ENCODE measurements at regions not wholly inside any gene's neighbourhood (a gene's known extent, or its start where the extent isn't known, plus 50 kb on each side); places are given as distances from the start of the nearest gene placed in this dataset.
"Not testable (repeated sequence)": the region's sequence is repeated elsewhere in the genome, so short reads cannot be mapped to it uniquely, and the experiment has no call there.

- intact Hi-C loops (cut with micrococcal nuclease), result no loop called here
Observed at GRCh38 chr5:154702477-154702876, 52.7 kb upstream of the LARP1 start.

GRCh38 chr5:154701725-154702124 lies 53.5 kb upstream of the LARP1 start:
- intact Hi-C loops (cut with micrococcal nuclease), result not testable (repeated sequence)

- intact Hi-C loops (cut with micrococcal nuclease), result no loop called here
Observed at GRCh38 chr5:154701181-154701580, 54.0 kb upstream of the LARP1 start.

DNA sequence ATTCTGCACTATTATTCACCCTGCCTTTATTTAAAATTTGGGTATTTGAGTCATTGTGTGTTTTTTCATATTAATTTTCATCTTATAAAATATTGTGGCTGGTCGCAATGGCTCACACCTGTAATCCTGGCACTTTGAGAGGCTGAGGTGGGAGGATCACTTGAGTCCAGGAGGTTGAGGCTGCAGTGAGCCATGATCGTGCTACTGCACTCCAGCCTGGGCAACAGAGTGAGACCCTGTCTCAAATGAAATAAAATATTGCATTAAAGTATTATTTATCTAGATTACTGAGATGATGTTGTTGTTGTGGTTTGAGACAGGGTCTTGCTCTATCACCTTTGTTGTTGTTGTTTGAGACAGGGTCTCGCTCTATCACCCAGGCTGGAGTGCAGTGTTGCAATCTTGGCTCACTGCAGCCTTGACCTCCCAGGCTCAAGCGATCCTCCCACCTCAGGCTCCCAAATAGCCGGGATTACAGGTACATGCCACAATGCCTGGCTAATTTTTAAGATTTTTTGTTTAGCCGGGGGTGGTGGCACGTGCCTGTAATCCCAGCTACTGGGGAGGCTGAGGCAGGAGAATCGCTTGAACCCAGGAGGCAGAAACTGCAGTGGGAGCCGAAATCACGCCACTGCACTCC lies 54.8 kb upstream of the LARP1 start:
- intact Hi-C loops (cut with micrococcal nuclease), result not testable (repeated sequence)

GRCh38 chr5:154698763-154699162 lies 56.4 kb upstream of the LARP1 start:
- intact Hi-C loops (cut with micrococcal nuclease), result no loop called here

DNA sequence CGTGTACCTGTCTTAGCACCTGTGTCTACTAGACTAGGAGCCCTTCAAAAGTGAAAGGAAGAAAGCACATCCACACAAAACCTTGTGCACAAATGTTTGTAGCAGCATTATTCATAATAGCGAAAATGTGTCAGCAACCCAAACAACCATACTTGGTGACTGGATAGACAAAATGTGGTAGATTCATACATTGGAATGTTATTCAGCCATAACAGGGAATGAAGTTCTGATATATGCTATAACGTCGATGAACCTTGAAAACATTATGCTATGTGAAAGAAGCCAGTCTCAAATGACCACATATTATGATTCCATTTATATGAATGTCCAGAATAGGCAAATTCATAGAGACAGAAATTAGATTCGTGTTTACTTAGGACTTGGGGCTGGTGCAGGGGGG lies 57.8 kb upstream of the LARP1 start:
- intact Hi-C loops (cut with micrococcal nuclease), result no loop called here

GRCh38 chr5:154696891-154697290 lies 58.3 kb upstream of the LARP1 start:
- intact Hi-C loops (cut with micrococcal nuclease), result no loop called here

DNA sequence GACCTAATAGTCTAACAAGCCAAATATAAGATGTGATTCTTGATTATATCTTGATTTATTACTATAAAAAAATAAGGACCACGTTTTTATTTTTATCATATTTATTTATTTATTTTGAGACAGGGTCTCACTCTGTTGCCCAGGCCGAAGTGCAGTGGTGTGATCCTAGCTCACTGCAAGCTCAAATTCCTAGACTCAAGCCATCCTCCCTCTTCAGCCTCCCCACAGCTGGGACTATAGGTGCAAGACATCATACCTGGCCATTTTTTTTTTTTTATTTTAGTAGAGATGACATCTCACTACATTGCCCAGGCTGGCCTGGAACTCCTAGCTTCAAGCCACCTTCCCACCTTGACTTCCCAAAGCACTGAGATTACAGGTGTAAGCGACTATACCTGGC lies 61.0 kb upstream of the LARP1 start:
- intact Hi-C loops (cut with micrococcal nuclease), result no loop called here

DNA sequence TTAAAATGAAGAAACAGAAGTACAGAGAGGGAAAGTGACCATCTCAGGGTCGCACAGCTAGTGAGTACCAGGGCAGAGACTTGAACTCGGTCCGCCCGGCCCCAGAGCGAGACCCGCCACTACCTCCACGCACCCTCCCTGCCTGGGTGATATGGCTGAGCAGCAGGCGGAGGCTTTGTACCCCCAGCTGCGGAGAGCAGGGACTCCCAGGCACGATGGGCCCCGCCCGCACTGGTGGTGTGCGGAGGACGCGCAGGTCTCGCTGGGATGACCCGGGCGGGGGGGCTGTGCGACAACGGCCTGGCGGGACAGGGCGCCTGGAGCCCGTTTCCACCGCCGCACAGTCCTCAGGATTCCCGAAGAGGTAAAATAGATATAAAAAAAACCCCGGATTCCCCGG lies 64.7 kb upstream of the LARP1 start:
- intact Hi-C loops (cut with micrococcal nuclease), result no loop called here

GRCh38 chr5:154686490-154686889 lies 68.7 kb upstream of the LARP1 start:
- intact Hi-C loops (cut with micrococcal nuclease), result no loop called here

DNA sequence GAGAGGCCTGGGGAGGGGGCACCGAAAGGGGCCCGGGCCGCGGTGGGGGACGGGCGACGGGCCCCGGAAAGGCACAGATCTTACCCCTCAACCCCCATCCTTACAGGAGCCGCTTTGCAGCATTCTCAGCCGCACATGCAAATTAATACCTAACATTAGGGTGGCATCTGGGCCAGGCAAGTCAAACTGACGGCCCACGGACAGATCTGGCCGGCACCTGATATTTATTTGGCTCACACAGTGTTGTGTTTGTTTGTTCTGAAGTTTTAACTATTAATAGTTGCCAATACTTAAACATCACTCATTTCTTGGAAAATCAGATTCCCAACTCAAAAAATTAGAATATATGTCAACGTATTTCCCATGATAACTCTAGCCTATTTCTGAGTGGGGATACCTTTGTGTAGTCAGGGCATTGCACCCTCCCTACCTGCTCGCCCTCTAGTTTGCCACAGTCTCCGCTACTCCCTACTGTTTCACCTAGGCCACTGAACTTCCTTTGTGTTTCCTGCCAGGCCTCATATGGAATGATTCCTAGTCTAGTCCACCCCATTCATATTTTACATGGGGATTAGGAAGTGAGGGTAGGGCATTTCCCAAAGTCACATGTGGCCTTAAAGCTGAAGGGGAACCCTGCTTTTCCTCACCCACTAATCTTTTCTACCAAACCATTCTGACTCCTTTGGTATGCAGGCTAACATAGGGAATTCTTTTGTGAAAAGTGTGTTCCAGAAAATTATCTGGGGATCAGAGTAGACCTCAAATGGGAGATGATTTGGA lies 71.9 kb upstream of the LARP1 start:
- intact Hi-C loops (cut with micrococcal nuclease), result loop anchor here (2.0 kb wide), 1 partner anchor 32 kb away; no protein-coding TSS in a partner anchor

GRCh38 chr5:154679501-154679900 lies 75.7 kb upstream of the LARP1 start:
- intact Hi-C loops (cut with micrococcal nuclease), result no loop called here

GRCh38 chr5:154677921-154678320 lies 77.3 kb upstream of the LARP1 start:
- intact Hi-C loops (cut with micrococcal nuclease), result no loop called here

GRCh38 chr5:154676508-154676907 lies 78.7 kb upstream of the LARP1 start:
- intact Hi-C loops (cut with micrococcal nuclease), result no loop called here

DNA sequence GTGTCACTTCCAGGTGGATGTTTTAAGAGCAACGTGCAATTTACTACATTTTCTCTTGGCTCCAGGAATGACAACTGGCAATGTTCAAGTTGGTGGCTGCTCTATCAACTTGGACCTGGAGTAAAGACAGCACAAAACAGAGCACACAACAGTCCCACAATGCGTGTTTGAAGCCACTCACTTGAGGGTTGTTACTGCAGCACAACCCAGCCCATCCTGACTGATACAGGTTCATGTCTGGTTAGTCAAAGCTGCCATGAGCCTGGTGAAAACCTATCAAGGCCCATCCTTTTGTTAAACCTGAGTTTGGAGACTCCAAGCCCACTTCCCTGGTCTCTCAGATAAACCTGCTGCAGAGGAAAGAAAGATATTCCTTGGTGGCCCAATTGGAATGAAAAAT lies 81.1 kb upstream of the LARP1 start:
- intact Hi-C loops (cut with micrococcal nuclease), result no loop called here

DNA sequence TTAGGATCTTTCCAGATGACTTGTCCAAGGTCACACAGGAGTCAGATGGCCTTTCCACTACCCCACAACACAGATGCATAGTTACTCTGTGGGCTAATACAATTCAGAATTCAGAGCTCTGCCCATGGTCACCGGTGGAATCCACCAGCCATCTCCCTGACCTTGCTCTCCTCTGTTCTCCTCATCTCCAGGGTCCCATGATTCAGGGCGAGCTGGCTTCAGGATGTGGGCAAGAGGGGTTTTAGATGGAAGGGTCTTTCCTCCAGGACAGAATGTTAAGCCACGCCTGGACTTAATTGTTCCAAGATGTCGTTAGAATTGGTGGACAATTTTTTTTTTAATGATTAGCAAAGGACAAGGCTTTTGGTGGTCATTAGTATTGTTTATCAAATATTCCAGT lies 81.7 kb upstream of the LARP1 start:
- intact Hi-C loops (cut with micrococcal nuclease), result no loop called here

DNA sequence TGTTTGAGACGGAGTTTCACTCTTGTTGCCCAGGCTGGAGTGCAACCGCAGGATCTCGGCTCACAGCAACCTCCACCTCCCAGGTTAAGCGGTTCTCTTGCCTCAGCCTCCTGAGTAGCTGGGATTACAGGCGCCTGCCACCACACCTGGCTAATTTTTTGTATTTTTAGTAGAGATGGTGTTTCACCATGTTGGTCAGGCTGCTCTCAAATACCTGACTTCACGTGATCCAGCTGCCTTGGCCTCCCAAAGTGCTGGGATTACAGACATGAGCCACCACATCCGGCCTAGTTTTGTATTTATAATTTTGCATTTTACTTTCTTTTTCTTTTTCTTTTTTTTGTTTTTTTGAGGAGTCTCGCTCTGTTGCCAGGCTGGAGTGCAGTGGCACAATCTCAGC lies 85.3 kb upstream of the LARP1 start:
- intact Hi-C loops (cut with micrococcal nuclease), result not testable (repeated sequence)

- intact Hi-C loops (cut with micrococcal nuclease), result no loop called here
Observed at GRCh38 chr5:154669402-154669801, 85.8 kb upstream of the LARP1 start.

- intact Hi-C loops (cut with micrococcal nuclease), result no loop called here
Observed at GRCh38 chr5:154664869-154665268, 90.3 kb upstream of the LARP1 start.

GRCh38 chr5:154663424-154663823 lies 91.8 kb upstream of the LARP1 start:
- intact Hi-C loops (cut with micrococcal nuclease), result no loop called here

- intact Hi-C loops (cut with micrococcal nuclease), result no loop called here
Observed at GRCh38 chr5:154654486-154655371, 100.4 kb upstream of the LARP1 start.

All from T-helper 2 cell treated with Interferon-gamma antibody and Interleukin-4, amounts not matched to agents 100 ng/mL and 5 ng/mL, for 36 hours (primary cell).